Left cardiac atrium (tissue), 4 donors: ENCODE measurements at regions not wholly inside any gene's neighbourhood (a gene's known extent, or its start where the extent isn't known, plus 50 kb on each side); places are given as distances from the start of the nearest gene placed in this dataset.
"Not testable (repeated sequence)": the region's sequence is repeated elsewhere in the genome, so short reads cannot be mapped to it uniquely, and the experiment has no call there.

Experiments
- ATAC-seq, 2 donors: fragments of 200-7000 bp; cut with Tn5 transposase; one replicate each; pipeline ENCODE4 v1.9.1; 2020; ENCODE audit warnings: mild to moderate bottlenecking in 2 of 2, moderate library complexity in 2 of 2
- DNase-seq: peaks from one replicate; pipeline ENCODE4 v3.0.0-alpha.2; 2020
- intact Hi-C, 2 donors: fragments of 100-400 bp; cut with DNase I; formaldehyde crosslinking; loops; one replicate each; pipeline versions ENCODE4 v1.14.1 to v1.15.1; 2022 to 2023
- donor health status: DM: no; HTN: yes; CAD: no.
- donor health status: DM: no; HTN: yes; CAD: no; lungs with severe emphysema.
- donor health status: DM: yes; HTN: yes; CAD: no.
- donor health status: Dilated cardiomyopathy.

GRCh38 chr5:109544873-109545272 is 135.1 kb upstream of the PJA2 start:
- ATAC-seq, intact Hi-C loops, DNase-seq: not testable (repeated sequence)

- intact Hi-C loops, ATAC-seq, DNase-seq: not testable (repeated sequence)
Measured at GRCh38 chr5:109538692-109539091, 128.9 kb upstream of the PJA2 start.

- ATAC-seq, intact Hi-C loops, DNase-seq: not testable (repeated sequence)
Measured at GRCh38 chr5:109535090-109535489, 125.3 kb upstream of the PJA2 start.

GRCh38 chr5:109533751-109534272 is 124.0 kb upstream of the PJA2 start:
- DNase-seq (no peak), ATAC-seq (no peak)
- intact Hi-C loops, result no loop called here

- DNase-seq, result no peak
- intact Hi-C loops, result no loop called here
- no peak for ATAC-seq
Measured at GRCh38 chr5:109532773-109533364, 123.1 kb upstream of the PJA2 start.

GRCh38 chr5:109531262-109531661 is 121.5 kb upstream of the PJA2 start:
- ATAC-seq, result no peak
- no peak for DNase-seq
- intact Hi-C loops, result no loop called here

GRCh38 chr5:109529987-109530386 is 120.2 kb upstream of the PJA2 start:
- no peak for ATAC-seq
- no peak for DNase-seq
- intact Hi-C loops, result no loop called here

GRCh38 chr5:109529520-109529919 is 119.7 kb upstream of the PJA2 start:
- intact Hi-C loops, result no loop called here
- peak; percentile 51 to 67 for ATAC-seq
- DNase-seq, result peak; percentile 29

- DNase-seq (no peak), ATAC-seq (no peak)
- intact Hi-C loops, result no loop called here
Measured at GRCh38 chr5:109524555-109524954, 114.8 kb upstream of the PJA2 start.

GRCh38 chr5:109524026-109524425 is 114.3 kb upstream of the PJA2 start:
- DNase-seq (no peak), ATAC-seq (no peak)
- intact Hi-C loops, result no loop called here

GRCh38 chr5:109522404-109522803 is 112.6 kb upstream of the PJA2 start:
- ATAC-seq (no peak), DNase-seq (no peak)
- intact Hi-C loops, result no loop called here

- intact Hi-C loops, result no loop called here
- DNase-seq (no peak), ATAC-seq (no peak)
Measured at GRCh38 chr5:109519416-109519815, 109.6 kb upstream of the PJA2 start.

GRCh38 chr5:109516390-109516789 is 106.6 kb upstream of the PJA2 start:
- intact Hi-C loops, result no loop called here
- no peak for DNase-seq
- no peak for ATAC-seq

- ATAC-seq (no peak), DNase-seq (no peak)
- intact Hi-C loops, result no loop called here
Measured at GRCh38 chr5:109511980-109512734, 102.4 kb upstream of the PJA2 start.

GRCh38 chr5:109506556-109506955 is 96.8 kb upstream of the PJA2 start:
- DNase-seq (no peak), ATAC-seq (no peak)
- intact Hi-C loops, result no loop called here

GRCh38 chr5:109496112-109496511 is 86.3 kb upstream of the PJA2 start:
- ATAC-seq, result no peak
- DNase-seq, result no peak
- intact Hi-C loops, result no loop called here

GRCh38 chr5:109487753-109488420 is 78.1 kb upstream of the PJA2 start:
- intact Hi-C loops, result no loop called here
- DNase-seq, result no peak
- no peak for ATAC-seq

GRCh38 chr5:109486200-109486804 is 76.5 kb upstream of the PJA2 start:
- intact Hi-C loops, result no loop called here
- DNase-seq, result peak; percentile 44

GRCh38 chr5:109485030-109485429 is 75.3 kb upstream of the PJA2 start:
- ATAC-seq (peak; percentile 71 to 76), DNase-seq (peak; percentile 79)
- intact Hi-C loops, result no loop called here

More at GRCh38 chr5:109486200-109486804, 76.5 kb upstream of the PJA2 start:
- ATAC-seq, result peak; percentile 78 to 87

- DNase-seq, result no peak
- no peak for ATAC-seq
- intact Hi-C loops, result no loop called here
Measured at GRCh38 chr5:109484597-109484996, 74.8 kb upstream of the PJA2 start.
